ENCODE measurements at regions not wholly inside any gene's neighbourhood (a gene's known extent, or its start where the extent isn't known, plus 50 kb on each side); places are given as distances from the start of the nearest gene placed in this dataset.

DNA sequence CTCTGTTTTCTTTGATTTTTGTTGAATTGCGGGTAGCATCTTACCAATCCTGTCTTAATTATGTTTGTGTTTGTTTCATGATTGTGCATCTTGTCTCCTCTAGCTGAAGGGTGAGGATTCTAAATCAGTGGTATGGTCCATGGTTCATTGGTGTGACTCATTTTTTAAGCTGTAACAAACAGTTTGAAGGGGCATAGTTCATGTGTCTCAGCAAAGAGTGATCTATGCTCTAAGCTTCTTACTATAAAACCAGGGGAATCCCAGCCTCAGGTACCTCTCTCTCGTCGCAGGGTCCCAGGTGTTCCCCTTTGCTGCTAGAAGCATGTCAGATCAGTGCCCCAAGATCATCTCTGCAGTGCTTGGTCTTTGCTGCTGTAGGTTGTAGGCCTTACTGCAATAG, 100.1 kb downstream of the OTUD1 start:
- TF ChIP-seq EZH2 (IDR thresholded peaks at IDR 0.05; ENCODE audit: low read length, unreplicated experiment) (no peak), CTCF (conservative IDR thresholded peaks at IDR 0.05; ENCODE audit: low read depth, low read length) (no peak), EZH2phosphoT487 (IDR thresholded peaks at IDR 0.05; ENCODE audit: borderline replicate concordance, low read length) (no peak)
